Endothelial cell of umbilical vein (primary cell): ENCODE measurements at regions not wholly inside any gene's neighbourhood (a gene's known extent, or its start where the extent isn't known, plus 50 kb on each side); places are given as distances from the start of the nearest gene placed in this dataset.

ENCODE experiments used
- BruUV-seq: library from RNA; stranded (reverse); fragments of 400-500 nt; replicated peaks from 2 replicates; lab custom pipeline; 2021; lab: Mats Ljungman, UMichigan
- CTCF ChIA-PET: fragments of 300-600, 350-600 bp; sonication (Branson Sonifier 250); formaldehyde crosslinking; loops from one replicate; lab custom pipeline; 2021; ENCODE audit warnings: antibody characterized with exemption, inconsistent platforms; lab: Charles Lee
- POLR2A ChIA-PET: fragments of 300-600, 350-600 bp; sonication (Branson Sonifier 250); formaldehyde crosslinking; loops from one replicate; lab custom pipeline; 2021; ENCODE audit warnings: antibody characterized with exemption, inconsistent platforms; lab: Charles Lee
- DNase-seq: peaks from one replicate; pipeline ENCODE4 v3.0.0-alpha.2; 2011; ENCODE audit warnings: low read depth, low spot score
- FAIRE-seq: peaks from 2 replicates; lab custom pipeline; 2011; peaks lifted over from hg19 to GRCh38; lab: Jason Lieb, UNC
- H2AFZ ChIP-seq: 2 replicates; pipeline ENCODE4 v1.6.0; 2012; ENCODE audit warnings: low read depth, low read length, control low read depth, inconsistent platforms
- H3K27ac ChIP-seq: 2 replicates; pipeline ENCODE4 v1.5.1; 2011; ENCODE audit warnings: low read depth, mild to moderate bottlenecking, control low read depth, low read length, moderate library complexity; ENCODE audit not compliant: insufficient read depth
- H3K27me3 ChIP-seq, 2 experiments: 2 replicates each; pipeline versions ENCODE4 v1.6.0 to v1.6.1; 2011; ENCODE audit warnings: low read length in 2 of 2, mixed read lengths in 1 of 2; ENCODE audit not compliant: control insufficient read depth in 2 of 2, insufficient read depth in 2 of 2
- H3K36me3 ChIP-seq, 2 experiments: 2 replicates in 1 of 2; 3 replicates in 1 of 2; pipeline ENCODE4 v1.5.1; 2011; ENCODE audit warnings: low read length in 2 of 2, mild to moderate bottlenecking in 1 of 2, moderate library complexity in 1 of 2; ENCODE audit not compliant: control insufficient read depth in 2 of 2, insufficient read depth in 2 of 2; ENCODE audit errors: extremely low read depth in 1 of 2
- H3K4me1 ChIP-seq: 3 replicates; pipeline ENCODE4 v1.5.1; 2011; ENCODE audit warnings: mild to moderate bottlenecking, low read length; ENCODE audit not compliant: control insufficient read depth, insufficient read depth; ENCODE audit errors: extremely low read depth
- H3K4me2 ChIP-seq: 2 replicates; pipeline ENCODE4 v1.6.1; 2011; ENCODE audit warnings: low read length, control low read depth, mixed read lengths; ENCODE audit not compliant: insufficient read depth
- H3K4me3 ChIP-seq, 3 experiments: fragments of 200-600 bp in 1 of 3; sonication (generic), shearing (Covaris generic) in 1 of 3; replicated peaks in 1 of 3; 2 replicates each; pipeline ENCODE4 v1.5.1; 2011 to 2016; ENCODE audit warnings: control low read depth in 3 of 3, low read length in 3 of 3, mild to moderate bottlenecking in 2 of 3, inconsistent platforms in 1 of 3, low read depth in 1 of 3, moderate library complexity in 1 of 3; ENCODE audit not compliant: insufficient read depth in 1 of 3
- H3K79me2 ChIP-seq: 2 replicates; pipeline ENCODE4 v1.6.0; 2012; ENCODE audit warnings: low read length, inconsistent platforms; ENCODE audit not compliant: control insufficient read depth, insufficient read depth
- H3K9ac ChIP-seq: replicated peaks from 2 replicates; pipeline ENCODE3; 2011; ENCODE audit warnings: low read length, control low read depth; ENCODE audit not compliant: insufficient read depth; ENCODE audit errors: extremely low read depth
- H3K9me1 ChIP-seq: replicated peaks from 3 replicates; pipeline ENCODE4 v1.6.0; 2011; ENCODE audit warnings: mild to moderate bottlenecking, low read length; ENCODE audit not compliant: control insufficient read depth, insufficient read depth; ENCODE audit errors: extremely low read depth
- H3K9me3 ChIP-seq: replicated peaks from 2 replicates; pipeline ENCODE4 v1.5.1; 2012; ENCODE audit warnings: low read length, inconsistent platforms; ENCODE audit not compliant: control insufficient read depth, insufficient read depth
- H4K20me1 ChIP-seq: replicated peaks from 2 replicates; pipeline ENCODE3; 2011; ENCODE audit warnings: mild to moderate bottlenecking, low read length; ENCODE audit not compliant: control insufficient read depth, insufficient read depth; ENCODE audit errors: extremely low read depth
- CTCF ChIP-seq, 2 donors: IDR thresholded peaks; 1 replicate in 1 of 2; 2 replicates in 1 of 2; pipeline ENCODE4 v1.5.1; 2011; ENCODE audit warnings: low read length in 2 of 2, mild to moderate bottlenecking in 2 of 2, moderate library complexity in 2 of 2, control low read depth in 1 of 2, inconsistent platforms in 1 of 2, low read depth in 1 of 2; ENCODE audit not compliant: insufficient read depth in 1 of 2; ENCODE audit errors: extremely low read depth in 1 of 2
- EZH2 ChIP-seq: IDR thresholded peaks from 2 replicates; pipeline ENCODE4 v1.6.1; 2012; ENCODE audit warnings: borderline replicate concordance, low read depth, mild to moderate bottlenecking, moderate library complexity, low read length, inconsistent platforms; ENCODE audit not compliant: severe bottlenecking
- FOS ChIP-seq: IDR thresholded peaks from 2 replicates; pipeline ENCODE4 v1.6.1; 2011; ENCODE audit warnings: mild to moderate bottlenecking, low read length, moderate library complexity, borderline replicate concordance; ENCODE audit not compliant: insufficient read depth
- GATA2 ChIP-seq: IDR thresholded peaks from 2 replicates; pipeline ENCODE4 v1.7.0; 2011; ENCODE audit warnings: low read depth, mild to moderate bottlenecking, moderate library complexity, mixed read lengths, low read length; ENCODE audit not compliant: insufficient read length, insufficient read depth
- JUN ChIP-seq: IDR thresholded peaks from 2 replicates; pipeline ENCODE4 v1.6.1; 2011; ENCODE audit warnings: borderline replicate concordance, low read depth; ENCODE audit not compliant: insufficient read length, insufficient read depth
- MAX ChIP-seq: IDR thresholded peaks from 2 replicates; pipeline ENCODE4 v1.6.1; 2011; ENCODE audit not compliant: insufficient read depth, insufficient read length
- MYC ChIP-seq: IDR thresholded peaks from one replicate; pipeline ENCODE4 v1.6.1; 2011; ENCODE audit warnings: mild to moderate bottlenecking, low read depth, low read length
- POLR2A ChIP-seq: IDR thresholded peaks from 2 replicates; pipeline ENCODE4 v1.6.1; 2012; ENCODE audit warnings: low read depth, mild to moderate bottlenecking, control low read depth, low read length
- POLR2AphosphoS5 ChIP-seq: IDR thresholded peaks from 2 replicates; pipeline ENCODE4 v1.6.1; 2012; ENCODE audit warnings: low read depth, mild to moderate bottlenecking, control low read depth, low read length, moderate library complexity; ENCODE audit not compliant: insufficient read depth
- dilution Hi-C: fragments of 300-500 bp; cut with MboI; formaldehyde crosslinking; loops from one replicate; pipeline ENCODE4 v1.15.0; 2019; ENCODE audit warnings: low sequenced_read_pairs; ENCODE audit not compliant: extremely low pct_ligation_motif_present
- intact Hi-C: fragments of 100-400 bp; cut with micrococcal nuclease; formaldehyde crosslinking; loops from one replicate; pipeline ENCODE4 v1.10.0; 2022

- ChIA-PET POLR2A (no interaction called here), CTCF (no interaction called here)
- H3K79me2 ChIP-seq, result no peaks in the 10 kb centered on the region
- no peak overlapping the region for H2AFZ ChIP-seq
- H3K9me3 ChIP-seq, result no peaks in the 10 kb centered on the region
- no peaks in the 10 kb centered on the region for H3K36me3 ChIP-seq
- H3K9ac ChIP-seq, result no peak overlapping the region
- no peak overlapping the region for H3K4me2 ChIP-seq
- BruUV-seq, result no TSS peak
- no peak for FAIRE-seq
- no peaks in the 10 kb centered on the region for H3K9me1 ChIP-seq
- dilution Hi-C loops, result no loop called here
- no peak overlapping the region for H3K4me3 ChIP-seq
- no peaks in the 10 kb centered on the region for H3K27me3 ChIP-seq
- intact Hi-C loops, result no loop called here
- no peaks in the 10 kb centered on the region for H4K20me1 ChIP-seq
- no peak for TF ChIP-seq POLR2AphosphoS5
- TF ChIP-seq JUN, result no peak
- TF ChIP-seq GATA2, result no peak
- TF ChIP-seq POLR2A, result no peak
- no peak for TF ChIP-seq MYC
- no peak for TF ChIP-seq FOS
- TF ChIP-seq CTCF (IDR thresholded peaks at IDR 0.05; ENCODE audit: extremely low read depth in 1 of 2, insufficient read depth in 1 of 2, low read depth in 1 of 2, low read length in 2 of 2), result no peak
- no peak for TF ChIP-seq EZH2
- no peak for TF ChIP-seq MAX
- no peak overlapping the region for H3K27ac ChIP-seq
- H3K4me1 ChIP-seq, result no peaks in the 10 kb centered on the region
- no peak for DNase-seq
These were observed 139.9 kb downstream of the ZNF518B start for GRCh38 chr4:10317345-10317744.
